Right hindlimb (tissue), 1 donor: ENCODE measurements at regions not wholly inside any gene's neighbourhood (a gene's known extent, or its start where the extent isn't known, plus 50 kb on each side); places are given as distances from the start of the nearest gene placed in this dataset.

Experiments
- DNase-seq: peaks from one replicate; pipeline ENCODE4 v3.0.0-alpha.2; 2018

GRCh38 chr1:213375002-213375401, 324.0 kb downstream of the RPS6KC1 start:
- DNase-seq, result no peak

- no peak for DNase-seq
These were observed 325.9 kb downstream of the RPS6KC1 start for GRCh38 chr1:213376862-213377372.

GRCh38 chr1:213380865-213381264, 329.8 kb downstream of the RPS6KC1 start:
- no peak for DNase-seq

GRCh38 chr1:213381572-213382084, 330.6 kb downstream of the RPS6KC1 start:
- peak; percentile 71 for DNase-seq

- DNase-seq, result no peak
These were observed 332.4 kb downstream of the RPS6KC1 start for GRCh38 chr1:213383465-213383864.

GRCh38 chr1:213385201-213385600, 334.2 kb downstream of the RPS6KC1 start:
- no peak for DNase-seq

GRCh38 chr1:213385806-213386324, 334.8 kb downstream of the RPS6KC1 start:
- DNase-seq, result no peak

- DNase-seq, result no peak
These were observed 336.5 kb downstream of the RPS6KC1 start for GRCh38 chr1:213387380-213388015.

GRCh38 chr1:213388199-213388598, 337.2 kb downstream of the RPS6KC1 start:
- DNase-seq, result no peak

- no peak for DNase-seq
These were observed 338.1 kb downstream of the RPS6KC1 start for GRCh38 chr1:213389061-213389581.

- DNase-seq, result no peak
These were observed 340.4 kb downstream of the RPS6KC1 start for GRCh38 chr1:213391445-213391844.

- no peak for DNase-seq
These were observed 342.8 kb downstream of the RPS6KC1 start for GRCh38 chr1:213393860-213394259.

- DNase-seq, result no peak
These were observed 343.8 kb downstream of the RPS6KC1 start for GRCh38 chr1:213394837-213395236.

GRCh38 chr1:213397638-213398037, 346.6 kb downstream of the RPS6KC1 start:
- DNase-seq, result no peak

- DNase-seq, result no peak
These were observed 348.7 kb downstream of the RPS6KC1 start for GRCh38 chr1:213399695-213400094.

GRCh38 chr1:213409208-213409631, 358.2 kb downstream of the RPS6KC1 start:
- DNase-seq, result no peak

GRCh38 chr1:213409971-213410370, 358.9 kb downstream of the RPS6KC1 start:
- DNase-seq, result no peak

- DNase-seq, result no peak
These were observed 363.3 kb downstream of the RPS6KC1 start for GRCh38 chr1:213414346-213414745.

- no peak for DNase-seq
These were observed 363.9 kb downstream of the RPS6KC1 start for GRCh38 chr1:213414911-213415310.

- no peak for DNase-seq
These were observed 364.8 kb downstream of the RPS6KC1 start for GRCh38 chr1:213415691-213416380.

GRCh38 chr1:213416461-213417224, 365.6 kb downstream of the RPS6KC1 start:
- DNase-seq, result no peak

- no peak for DNase-seq
These were observed 366.3 kb downstream of the RPS6KC1 start for GRCh38 chr1:213417225-213417820.
